PC-9 (cell line): ENCODE measurements at regions not wholly inside any gene's neighbourhood (a gene's known extent, or its start where the extent isn't known, plus 50 kb on each side); places are given as distances from the start of the nearest gene placed in this dataset.

Experiments
- EZH2 ChIP-seq: fragments of 200-600 bp; sonication (generic); IDR thresholded peaks from 2 replicates; pipeline ENCODE4 v1.8.0; 2017; ENCODE audit warnings: antibody characterized with exemption, low read depth
- TF ChIP-seq, protein P1 (sequence below): fragments of 200-600 bp; sonication (generic); conservative IDR thresholded peaks from 2 replicates; pipeline ENCODE4 v1.6.1; 2017; ENCODE audit warnings: mixed run types, antibody characterized with exemption, mild to moderate bottlenecking, moderate library complexity

DNA sequence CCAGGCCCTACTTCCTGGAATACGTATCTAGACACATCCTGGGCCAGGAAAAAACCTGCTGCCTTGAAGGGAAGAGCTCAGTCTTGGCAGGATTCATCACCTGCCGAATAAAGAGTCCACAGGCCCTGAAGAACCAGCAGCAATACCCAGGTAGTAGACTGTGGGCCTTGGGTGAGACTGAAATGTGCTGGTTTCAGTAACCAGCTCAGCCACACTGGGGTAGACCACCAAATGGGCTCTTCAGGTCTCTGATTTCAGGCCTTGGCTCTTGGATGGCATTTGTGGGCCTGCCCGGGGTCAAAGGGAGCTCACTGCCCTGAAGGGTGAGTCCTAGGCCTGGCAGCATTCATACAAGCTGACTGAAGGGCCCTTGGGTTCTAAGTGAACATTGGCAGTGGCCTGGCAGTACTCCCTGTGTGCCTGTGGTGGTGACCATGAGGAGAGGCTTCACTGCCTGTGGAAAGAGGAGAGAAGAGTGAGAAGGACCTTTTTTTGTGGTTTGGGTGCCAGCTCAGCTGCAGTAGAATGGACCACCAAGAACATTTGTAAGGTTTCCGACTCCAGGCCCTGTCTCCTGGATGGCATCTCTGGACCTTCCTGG, 175.1 kb downstream of the ANKRD30B start:
- TF ChIP-seq, protein P1, sequence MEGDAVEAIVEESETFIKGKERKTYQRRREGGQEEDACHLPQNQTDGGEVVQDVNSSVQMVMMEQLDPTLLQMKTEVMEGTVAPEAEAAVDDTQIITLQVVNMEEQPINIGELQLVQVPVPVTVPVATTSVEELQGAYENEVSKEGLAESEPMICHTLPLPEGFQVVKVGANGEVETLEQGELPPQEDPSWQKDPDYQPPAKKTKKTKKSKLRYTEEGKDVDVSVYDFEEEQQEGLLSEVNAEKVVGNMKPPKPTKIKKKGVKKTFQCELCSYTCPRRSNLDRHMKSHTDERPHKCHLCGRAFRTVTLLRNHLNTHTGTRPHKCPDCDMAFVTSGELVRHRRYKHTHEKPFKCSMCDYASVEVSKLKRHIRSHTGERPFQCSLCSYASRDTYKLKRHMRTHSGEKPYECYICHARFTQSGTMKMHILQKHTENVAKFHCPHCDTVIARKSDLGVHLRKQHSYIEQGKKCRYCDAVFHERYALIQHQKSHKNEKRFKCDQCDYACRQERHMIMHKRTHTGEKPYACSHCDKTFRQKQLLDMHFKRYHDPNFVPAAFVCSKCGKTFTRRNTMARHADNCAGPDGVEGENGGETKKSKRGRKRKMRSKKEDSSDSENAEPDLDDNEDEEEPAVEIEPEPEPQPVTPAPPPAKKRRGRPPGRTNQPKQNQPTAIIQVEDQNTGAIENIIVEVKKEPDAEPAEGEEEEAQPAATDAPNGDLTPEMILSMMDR = no peak
- TF ChIP-seq EZH2 = no peak
